ENCODE measurements at regions not wholly inside any gene's neighbourhood (a gene's known extent, or its start where the extent isn't known, plus 50 kb on each side); places are given as distances from the start of the nearest gene placed in this dataset.
"Not testable (repeated sequence)": the region's sequence is repeated elsewhere in the genome, so short reads cannot be mapped to it uniquely, and the experiment has no call there.

DNA sequence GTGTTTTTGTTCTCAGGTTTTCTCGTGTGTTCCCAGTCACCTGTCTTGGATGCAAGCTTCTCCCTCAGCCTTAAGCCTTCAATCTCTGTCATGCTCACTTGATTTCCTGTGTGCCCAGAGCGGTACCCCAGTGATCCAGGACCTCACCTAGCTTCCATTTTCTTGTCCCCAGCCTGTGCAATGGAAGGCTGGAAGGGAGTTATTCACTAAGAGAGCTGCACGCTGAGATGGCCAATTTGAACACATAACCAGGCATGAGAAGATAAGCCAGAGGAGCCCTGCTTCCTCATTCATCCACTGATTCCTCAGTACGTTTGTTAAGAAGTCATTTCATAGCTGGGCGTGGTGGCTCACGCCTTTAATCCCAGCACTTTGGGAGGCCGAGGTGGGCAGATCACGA lies 130.8 kb upstream of the SERPINE2 start:
- no peak overlapping the region for H3K4me2 ChIP-seq
- no peak overlapping the region for H3K27ac ChIP-seq
- WGBS (ENCODE audit: low lambda C conversion rate, missing lambda C conversion rate): 92% methylated on average over 8 of the region's 8 CpGs
- no peaks in the 10 kb centered on the region for H3K27me3 ChIP-seq
- H3K4me3 ChIP-seq: no peak overlapping the region
- no peaks in the 10 kb centered on the region for H3K4me1 ChIP-seq (ENCODE audit: insufficient read depth)
- H4K20me1 ChIP-seq (ENCODE audit: insufficient read depth, poor library complexity, severe bottlenecking): no peaks in the 10 kb centered on the region
- H3K9me2 ChIP-seq (replicated peaks; ENCODE audit: insufficient read depth): no peaks in the 10 kb centered on the region
- no peaks in the 10 kb centered on the region for H3K9me3 ChIP-seq (ENCODE audit: low read depth)
- H3K79me2 ChIP-seq: no peaks in the 10 kb centered on the region
- H2AFZ ChIP-seq: no peak overlapping the region
- no peaks in the 10 kb centered on the region for H3K36me3 ChIP-seq (replicated peaks; ENCODE audit: insufficient read depth, low read depth)
- TF ChIP-seq EZH2phosphoT487 (IDR thresholded peaks at IDR 0.05; ENCODE audit: low read depth, severe bottlenecking, unreplicated experiment) (no peak), EZH2 (IDR thresholded peaks at IDR 0.05; ENCODE audit: borderline replicate concordance) (no peak)
- TF ChIP-seq, protein P1, sequence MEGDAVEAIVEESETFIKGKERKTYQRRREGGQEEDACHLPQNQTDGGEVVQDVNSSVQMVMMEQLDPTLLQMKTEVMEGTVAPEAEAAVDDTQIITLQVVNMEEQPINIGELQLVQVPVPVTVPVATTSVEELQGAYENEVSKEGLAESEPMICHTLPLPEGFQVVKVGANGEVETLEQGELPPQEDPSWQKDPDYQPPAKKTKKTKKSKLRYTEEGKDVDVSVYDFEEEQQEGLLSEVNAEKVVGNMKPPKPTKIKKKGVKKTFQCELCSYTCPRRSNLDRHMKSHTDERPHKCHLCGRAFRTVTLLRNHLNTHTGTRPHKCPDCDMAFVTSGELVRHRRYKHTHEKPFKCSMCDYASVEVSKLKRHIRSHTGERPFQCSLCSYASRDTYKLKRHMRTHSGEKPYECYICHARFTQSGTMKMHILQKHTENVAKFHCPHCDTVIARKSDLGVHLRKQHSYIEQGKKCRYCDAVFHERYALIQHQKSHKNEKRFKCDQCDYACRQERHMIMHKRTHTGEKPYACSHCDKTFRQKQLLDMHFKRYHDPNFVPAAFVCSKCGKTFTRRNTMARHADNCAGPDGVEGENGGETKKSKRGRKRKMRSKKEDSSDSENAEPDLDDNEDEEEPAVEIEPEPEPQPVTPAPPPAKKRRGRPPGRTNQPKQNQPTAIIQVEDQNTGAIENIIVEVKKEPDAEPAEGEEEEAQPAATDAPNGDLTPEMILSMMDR (IDR thresholded peaks at IDR 0.05; ENCODE audit: poor library complexity): no peak
- DNase-seq (ENCODE audit: low spot score): no peak

DNA sequence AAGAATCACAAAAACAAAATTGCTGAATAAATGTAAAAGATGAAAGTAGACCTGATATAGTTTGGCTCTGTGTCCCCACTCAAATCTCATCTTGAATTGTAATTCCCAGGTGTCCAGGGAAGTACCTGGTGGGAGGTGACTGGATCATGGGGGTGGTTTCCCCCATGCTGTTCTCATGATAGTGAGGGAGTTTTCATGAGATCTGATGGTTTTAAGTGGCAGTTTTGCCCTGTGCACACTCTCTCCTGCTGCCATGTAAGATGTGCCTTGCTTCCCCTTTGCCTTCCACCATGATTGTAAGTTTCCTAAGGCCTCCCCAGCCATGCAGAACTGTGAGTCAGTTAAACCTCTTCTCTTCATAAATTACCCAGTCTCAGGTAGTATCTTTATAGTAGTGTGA lies 128.7 kb upstream of the SERPINE2 start:
- H4K20me1 ChIP-seq (ENCODE audit: insufficient read depth, poor library complexity, severe bottlenecking); H3K27me3 ChIP-seq; H3K4me3 ChIP-seq; H3K79me2 ChIP-seq; H3K4me1 ChIP-seq (ENCODE audit: insufficient read depth); H3K9me3 ChIP-seq (ENCODE audit: low read depth); H3K27ac ChIP-seq; H3K4me2 ChIP-seq; H3K36me3 ChIP-seq (replicated peaks; ENCODE audit: insufficient read depth, low read depth); DNase-seq (ENCODE audit: low spot score); H2AFZ ChIP-seq; H3K9me2 ChIP-seq (replicated peaks; ENCODE audit: insufficient read depth): not testable (repeated sequence)

DNA sequence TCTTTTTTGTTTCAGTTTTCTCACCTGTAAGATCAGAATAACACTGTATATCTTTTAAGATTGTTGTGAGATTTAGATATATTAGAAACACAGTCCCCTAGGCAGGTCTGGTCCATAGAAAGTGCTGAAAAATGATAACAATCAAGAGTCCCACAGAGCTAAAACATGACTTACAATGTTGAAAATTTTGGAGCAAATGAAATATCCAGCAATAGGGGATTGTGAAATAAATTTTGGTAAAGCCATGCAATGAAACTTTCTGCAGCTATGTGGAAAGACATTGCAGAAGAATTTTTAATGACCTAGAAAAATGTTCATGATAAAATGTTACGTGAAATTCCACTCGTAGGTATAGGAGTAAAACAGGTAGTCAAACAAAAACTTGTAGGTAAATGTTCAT lies 127.6 kb upstream of the SERPINE2 start:
- H3K9me3 ChIP-seq (ENCODE audit: low read depth): no peaks in the 10 kb centered on the region
- H3K4me1 ChIP-seq (ENCODE audit: insufficient read depth): peaks cover 4% of the 10 kb centered on the region
- no peak overlapping the region for H2AFZ ChIP-seq
- 97% methylated on average over 2 of the region's 2 CpGs for WGBS (ENCODE audit: low lambda C conversion rate, missing lambda C conversion rate)
- H3K27me3 ChIP-seq: no peaks in the 10 kb centered on the region
- H3K9me2 ChIP-seq (replicated peaks; ENCODE audit: insufficient read depth): no peaks in the 10 kb centered on the region
- no peak overlapping the region for H3K27ac ChIP-seq
- no peak for DNase-seq (ENCODE audit: low spot score)
- TF ChIP-seq, protein P1 (IDR thresholded peaks at IDR 0.05; ENCODE audit: poor library complexity): no peak
- TF ChIP-seq EZH2 (IDR thresholded peaks at IDR 0.05; ENCODE audit: borderline replicate concordance) (no peak), EZH2phosphoT487 (IDR thresholded peaks at IDR 0.05; ENCODE audit: low read depth, severe bottlenecking, unreplicated experiment) (no peak)
- H3K4me2 ChIP-seq: no peak overlapping the region
- H3K36me3 ChIP-seq (replicated peaks; ENCODE audit: insufficient read depth, low read depth): no peaks in the 10 kb centered on the region
- no peaks in the 10 kb centered on the region for H4K20me1 ChIP-seq (ENCODE audit: insufficient read depth, poor library complexity, severe bottlenecking)
- no peaks in the 10 kb centered on the region for H3K79me2 ChIP-seq
- H3K4me3 ChIP-seq: no peak overlapping the region

DNA sequence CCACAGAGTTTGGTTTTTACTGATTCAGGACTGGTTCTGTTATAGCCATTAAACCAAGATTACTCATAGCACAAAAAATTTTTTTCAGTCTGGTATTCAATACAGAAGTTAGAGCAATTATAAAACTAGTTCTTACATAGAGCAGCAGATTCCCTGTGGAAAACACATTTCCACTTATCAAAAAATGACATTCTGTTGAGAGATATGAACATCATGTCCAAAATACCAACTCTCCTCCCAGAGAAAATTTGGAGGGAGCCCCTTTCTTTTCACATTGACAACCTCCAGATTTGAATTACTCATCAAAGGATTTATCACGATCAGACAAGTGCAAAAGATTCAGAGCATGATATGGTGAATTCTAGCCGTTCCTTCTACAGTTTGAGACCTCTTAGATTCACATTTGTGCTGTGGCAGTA lies 126.8 kb upstream of the SERPINE2 start:
- no peak for DNase-seq (ENCODE audit: low spot score)
- no peaks in the 10 kb centered on the region for H3K9me2 ChIP-seq (replicated peaks; ENCODE audit: insufficient read depth)
- no peaks in the 10 kb centered on the region for H3K9me3 ChIP-seq (ENCODE audit: low read depth)
- H3K4me1 ChIP-seq (ENCODE audit: insufficient read depth): peaks cover 4% of the 10 kb centered on the region
- no peaks in the 10 kb centered on the region for H3K79me2 ChIP-seq
- H3K27ac ChIP-seq: no peak overlapping the region
- H3K27me3 ChIP-seq: no peaks in the 10 kb centered on the region
- no peak overlapping the region for H2AFZ ChIP-seq
- WGBS (ENCODE audit: low lambda C conversion rate, missing lambda C conversion rate): 59% methylated on average over 2 of the region's 2 CpGs
- H3K4me2 ChIP-seq: no peak overlapping the region
- H4K20me1 ChIP-seq (ENCODE audit: insufficient read depth, poor library complexity, severe bottlenecking): no peaks in the 10 kb centered on the region
- TF ChIP-seq EZH2phosphoT487 (IDR thresholded peaks at IDR 0.05; ENCODE audit: low read depth, severe bottlenecking, unreplicated experiment): no peak
- no peak for TF ChIP-seq EZH2 (IDR thresholded peaks at IDR 0.05; ENCODE audit: borderline replicate concordance)
- TF ChIP-seq, protein P1 (IDR thresholded peaks at IDR 0.05; ENCODE audit: poor library complexity): no peak
- no peaks in the 10 kb centered on the region for H3K36me3 ChIP-seq (replicated peaks; ENCODE audit: insufficient read depth, low read depth)
- H3K4me3 ChIP-seq: no peak overlapping the region

All from hepatocyte (in vitro differentiated cells).